ENCODE measurements at regions not wholly inside any gene's neighbourhood (a gene's known extent, or its start where the extent isn't known, plus 50 kb on each side); places are given as distances from the start of the nearest gene placed in this dataset.
"Not testable (repeated sequence)": the region's sequence is repeated elsewhere in the genome, so short reads cannot be mapped to it uniquely, and the experiment has no call there.

GRCh38 chr18:8920856-8921787, 181.4 kb upstream of the NDUFV2 start:
- not testable (repeated sequence) for H3K9me3 Mint-ChIP-seq (ENCODE audit: insufficient read depth); ATAC-seq

DNA sequence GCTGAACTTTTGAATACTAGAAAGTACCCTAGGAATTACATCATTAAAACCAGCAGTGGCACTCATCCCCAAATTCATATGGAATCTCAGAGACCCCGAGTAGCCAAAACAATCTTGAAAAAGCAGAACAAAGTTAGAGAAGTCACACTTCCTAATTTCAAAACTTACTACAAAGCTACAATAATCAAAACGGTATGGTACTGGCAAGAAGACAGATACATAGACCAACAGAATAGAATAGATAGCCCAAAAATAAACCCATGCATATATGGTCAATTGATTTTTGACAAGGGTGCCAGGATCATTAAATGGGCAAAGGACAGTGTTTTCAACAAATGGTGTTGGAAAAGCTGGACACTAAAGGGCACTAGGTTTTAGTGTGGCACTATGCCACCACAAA, 176.0 kb upstream of the NDUFV2 start:
- Mint-ChIP-seq H3K36me3 (ENCODE audit: low read depth) (no peaks in the 10 kb centered on the region), H3K4me1 (ENCODE audit: low read depth) (no peaks in the 10 kb centered on the region)
- ATAC-seq: no peak

More at GRCh38 chr18:8920856-8921787, 181.4 kb upstream of the NDUFV2 start:
- DNase-seq; H3K27ac Mint-ChIP-seq; H3K4me1 Mint-ChIP-seq (ENCODE audit: low read depth); CTCF ChIA-PET; H3K36me3 Mint-ChIP-seq (ENCODE audit: low read depth); H3K27me3 Mint-ChIP-seq (ENCODE audit: low read depth); POLR2A ChIA-PET; H3K4me3 Mint-ChIP-seq: not testable (repeated sequence)

GRCh38 chr18:8928044-8928443, 174.5 kb upstream of the NDUFV2 start:
- no peak for ATAC-seq
- Mint-ChIP-seq H3K27me3 (ENCODE audit: low read depth) (peaks cover 3% of the 10 kb centered on the region), H3K4me3 (no peak overlapping the region), H3K9me3 (ENCODE audit: insufficient read depth) (no peaks in the 10 kb centered on the region), H3K36me3 (ENCODE audit: low read depth) (no peaks in the 10 kb centered on the region), H3K27ac (no peak overlapping the region), H3K4me1 (ENCODE audit: low read depth) (no peaks in the 10 kb centered on the region)
- no peak for DNase-seq
- ChIA-PET POLR2A (no interaction called here), CTCF (no interaction called here)

More for the DNA sequence above, 176.0 kb upstream of the NDUFV2 start:
- ChIA-PET CTCF (no interaction called here), POLR2A (no interaction called here)
- H3K4me3 Mint-ChIP-seq: no peak overlapping the region
- H3K27me3 Mint-ChIP-seq (ENCODE audit: low read depth): peaks cover under 1% of the 10 kb centered on the region
- no peaks in the 10 kb centered on the region for H3K9me3 Mint-ChIP-seq (ENCODE audit: insufficient read depth)
- no peak overlapping the region for H3K27ac Mint-ChIP-seq
- DNase-seq: no peak

- Mint-ChIP-seq H3K9me3 (ENCODE audit: insufficient read depth) (no peaks in the 10 kb centered on the region), H3K27ac (no peak overlapping the region), H3K36me3 (ENCODE audit: low read depth) (no peaks in the 10 kb centered on the region), H3K4me1 (ENCODE audit: low read depth) (no peaks in the 10 kb centered on the region), H3K27me3 (ENCODE audit: low read depth) (peaks cover 3% of the 10 kb centered on the region), H3K4me3 (no peak overlapping the region)
- POLR2A ChIA-PET: no interaction called here
- no peak for DNase-seq
- no peak for ATAC-seq
- CTCF ChIA-PET: no interaction called here
Measured at GRCh38 chr18:8928847-8929780, 173.4 kb upstream of the NDUFV2 start.

- Mint-ChIP-seq H3K36me3 (ENCODE audit: low read depth) (no peaks in the 10 kb centered on the region), H3K4me3 (no peak overlapping the region), H3K4me1 (ENCODE audit: low read depth) (no peaks in the 10 kb centered on the region), H3K27ac (no peak overlapping the region), H3K27me3 (ENCODE audit: low read depth) (peaks cover 3% of the 10 kb centered on the region), H3K9me3 (ENCODE audit: insufficient read depth) (no peaks in the 10 kb centered on the region)
- POLR2A ChIA-PET: no interaction called here
- CTCF ChIA-PET: no interaction called here
- no peak for DNase-seq
- ATAC-seq: no peak
Measured at GRCh38 chr18:8930990-8931616, 171.4 kb upstream of the NDUFV2 start.

GRCh38 chr18:8932866-8933265, 169.6 kb upstream of the NDUFV2 start:
- H3K27me3 Mint-ChIP-seq (ENCODE audit: low read depth): peaks cover 3% of the 10 kb centered on the region
- DNase-seq: no peak
- POLR2A ChIA-PET: no interaction called here
- H3K36me3 Mint-ChIP-seq (ENCODE audit: low read depth): no peaks in the 10 kb centered on the region
- no peak overlapping the region for H3K27ac Mint-ChIP-seq
- H3K4me1 Mint-ChIP-seq (ENCODE audit: low read depth): no peaks in the 10 kb centered on the region
- ATAC-seq: no peak
- CTCF ChIA-PET: no interaction called here
- H3K9me3 Mint-ChIP-seq (ENCODE audit: insufficient read depth): no peaks in the 10 kb centered on the region
- H3K4me3 Mint-ChIP-seq: no peak overlapping the region

DNA sequence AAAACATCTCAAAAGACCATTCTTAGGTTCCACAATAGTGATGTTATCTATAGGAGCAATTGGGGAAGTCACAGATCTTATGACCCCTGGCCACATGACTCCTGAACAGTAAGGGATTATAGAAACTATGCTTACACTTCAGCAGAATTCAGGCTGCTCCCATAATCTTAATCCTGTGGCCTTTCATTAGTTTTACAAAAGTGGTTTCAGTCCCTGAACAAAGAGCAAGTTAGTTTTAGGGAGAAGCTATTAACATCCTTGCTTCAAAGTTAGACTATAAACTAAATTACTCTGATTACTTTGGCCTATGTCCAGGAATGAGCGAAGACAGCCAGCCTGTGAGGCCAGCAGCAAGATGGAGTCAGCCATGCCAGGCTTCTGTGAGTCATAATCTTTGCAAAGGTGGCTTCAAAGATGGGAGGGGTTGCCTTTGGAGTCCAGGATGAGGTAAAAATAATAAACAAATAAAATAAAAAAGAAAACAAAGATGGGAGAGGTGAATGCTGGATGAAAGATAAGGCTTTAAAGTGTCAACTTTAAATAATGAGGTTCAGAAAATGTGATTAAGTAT, 168.7 kb upstream of the NDUFV2 start:
- peaks cover 3% of the 10 kb centered on the region for H3K27me3 Mint-ChIP-seq (ENCODE audit: low read depth)
- H3K4me3 Mint-ChIP-seq: no peak overlapping the region
- ChIA-PET CTCF (no interaction called here), POLR2A (no interaction called here)
- H3K36me3 Mint-ChIP-seq (ENCODE audit: low read depth): no peaks in the 10 kb centered on the region
- no peaks in the 10 kb centered on the region for H3K4me1 Mint-ChIP-seq (ENCODE audit: low read depth)
- H3K9me3 Mint-ChIP-seq (ENCODE audit: insufficient read depth): no peaks in the 10 kb centered on the region
- ATAC-seq (no peak), DNase-seq (no peak)
- H3K27ac Mint-ChIP-seq: no peak overlapping the region

GRCh38 chr18:8935346-8935745, 167.2 kb upstream of the NDUFV2 start:
- CTCF ChIA-PET; H3K27ac Mint-ChIP-seq; H3K27me3 Mint-ChIP-seq (ENCODE audit: low read depth); POLR2A ChIA-PET; H3K36me3 Mint-ChIP-seq (ENCODE audit: low read depth); H3K9me3 Mint-ChIP-seq (ENCODE audit: insufficient read depth); H3K4me1 Mint-ChIP-seq (ENCODE audit: low read depth); H3K4me3 Mint-ChIP-seq; ATAC-seq; DNase-seq: not testable (repeated sequence)

DNA sequence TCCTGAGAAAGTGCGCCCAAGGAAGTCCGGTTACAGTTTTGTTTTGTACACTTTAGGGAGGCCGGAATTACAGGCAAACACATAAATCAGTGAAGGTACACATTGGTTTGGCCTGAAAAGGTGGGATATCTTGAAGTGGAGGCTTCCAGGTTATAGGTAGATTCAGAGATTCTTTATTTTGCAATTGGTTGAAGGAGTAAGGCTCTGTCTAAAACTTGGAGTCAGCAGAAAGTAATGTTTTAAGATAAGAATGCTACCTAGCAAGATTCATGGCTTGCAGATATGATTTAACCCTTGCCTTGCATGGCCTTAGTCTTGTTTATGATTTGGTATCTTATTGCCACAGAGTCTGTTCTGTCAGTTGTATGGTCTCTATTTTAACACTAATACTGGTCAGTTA, 165.9 kb upstream of the NDUFV2 start:
- H3K4me3 Mint-ChIP-seq: no peak overlapping the region
- no peaks in the 10 kb centered on the region for H3K36me3 Mint-ChIP-seq (ENCODE audit: low read depth)
- no peaks in the 10 kb centered on the region for H3K9me3 Mint-ChIP-seq (ENCODE audit: insufficient read depth)
- H3K27me3 Mint-ChIP-seq (ENCODE audit: low read depth): peaks cover 1% of the 10 kb centered on the region
- no peak overlapping the region for H3K27ac Mint-ChIP-seq
- DNase-seq (no peak), ATAC-seq (no peak)
- no peaks in the 10 kb centered on the region for H3K4me1 Mint-ChIP-seq (ENCODE audit: low read depth)
- CTCF ChIA-PET: no interaction called here
- POLR2A ChIA-PET: no interaction called here

DNA sequence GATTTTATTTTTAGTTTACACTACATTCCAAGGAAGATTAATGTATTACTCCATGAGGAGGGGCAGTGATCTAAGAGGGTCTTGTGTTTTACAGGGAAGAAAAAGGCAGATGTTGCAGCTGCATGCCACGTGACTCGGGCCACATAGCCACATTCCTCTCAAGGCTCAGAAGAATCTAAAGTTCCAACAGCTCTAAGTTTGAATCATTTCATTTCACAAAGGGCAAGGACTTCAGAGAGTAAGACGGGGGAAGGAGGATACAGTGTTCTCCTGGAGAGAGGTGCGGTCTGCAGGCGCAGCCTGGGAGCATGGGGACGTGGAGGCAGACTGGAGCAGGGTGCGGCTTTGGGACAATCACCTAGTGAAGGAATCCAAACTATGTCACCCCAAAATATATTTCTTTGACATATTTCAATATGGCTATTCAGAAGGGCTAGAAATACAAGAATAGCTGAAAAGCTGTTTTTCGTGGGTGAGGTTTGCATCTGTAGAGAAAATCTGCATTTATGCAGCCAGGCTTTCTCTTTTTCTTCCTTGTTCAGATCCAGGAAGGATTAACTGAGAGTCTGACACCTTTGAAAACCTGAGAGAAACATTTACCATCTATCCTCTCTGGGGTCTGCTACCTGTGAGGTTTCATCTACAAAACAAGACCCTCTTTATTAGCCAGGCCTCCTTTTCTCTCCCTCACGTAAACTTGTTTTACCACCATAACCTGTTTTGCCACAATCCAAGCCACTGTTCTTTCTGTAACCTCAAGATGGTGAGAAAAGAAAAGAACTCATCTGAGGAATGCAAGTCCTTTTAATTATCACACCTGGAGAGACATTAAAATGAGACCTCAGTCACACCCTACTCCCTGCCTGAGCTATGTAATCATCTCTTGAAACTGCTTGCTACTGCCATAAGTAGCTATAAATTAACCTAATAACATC, 165.1 kb upstream of the NDUFV2 start:
- ChIA-PET POLR2A (no interaction called here), CTCF (no interaction called here)
- DNase-seq: no peak
- Mint-ChIP-seq H3K4me3 (no peak overlapping the region), H3K4me1 (ENCODE audit: low read depth) (no peaks in the 10 kb centered on the region), H3K27me3 (ENCODE audit: low read depth) (no peaks in the 10 kb centered on the region), H3K36me3 (ENCODE audit: low read depth) (no peaks in the 10 kb centered on the region), H3K9me3 (ENCODE audit: insufficient read depth) (no peaks in the 10 kb centered on the region), H3K27ac (no peak overlapping the region)
- no peak for ATAC-seq

- Mint-ChIP-seq H3K4me3 (no peak overlapping the region), H3K9me3 (ENCODE audit: insufficient read depth) (no peaks in the 10 kb centered on the region), H3K36me3 (ENCODE audit: low read depth) (no peaks in the 10 kb centered on the region), H3K27ac (no peak overlapping the region), H3K4me1 (ENCODE audit: low read depth) (no peaks in the 10 kb centered on the region), H3K27me3 (ENCODE audit: low read depth) (no peaks in the 10 kb centered on the region)
- DNase-seq (no peak), ATAC-seq (no peak)
- ChIA-PET POLR2A (no interaction called here), CTCF (no interaction called here)
Measured at GRCh38 chr18:8938817-8939216, 163.7 kb upstream of the NDUFV2 start.
